ENCODE measurements at regions not wholly inside any gene's neighbourhood (a gene's known extent, or its start where the extent isn't known, plus 50 kb on each side); places are given as distances from the start of the nearest gene placed in this dataset.

GRCh38 chr22:27204817-27205216 is 547.4 kb downstream of the MIAT start:
- Mint-ChIP-seq H3K4me3 (ENCODE audit: unreplicated experiment) (no peak overlapping the region), H3K27me3 (ENCODE audit: insufficient read depth, unreplicated experiment) (no peaks in the 10 kb centered on the region), H3K4me1 (ENCODE audit: insufficient read depth, unreplicated experiment) (peaks cover 47% of the 10 kb centered on the region), H3K36me3 (ENCODE audit: insufficient read depth, unreplicated experiment) (no peaks in the 10 kb centered on the region), H3K27ac (ENCODE audit: low read depth, unreplicated experiment) (peak overlapping the region; percentile 12), H3K9me3 (ENCODE audit: unreplicated experiment) (no peaks in the 10 kb centered on the region)
- no peak for DNase-seq (ENCODE audit: unreplicated experiment)
- POLR2A ChIA-PET: no interaction called here
- intact Hi-C loops (cut with micrococcal nuclease): no loop called here
- TF ChIP-seq, protein P1, sequence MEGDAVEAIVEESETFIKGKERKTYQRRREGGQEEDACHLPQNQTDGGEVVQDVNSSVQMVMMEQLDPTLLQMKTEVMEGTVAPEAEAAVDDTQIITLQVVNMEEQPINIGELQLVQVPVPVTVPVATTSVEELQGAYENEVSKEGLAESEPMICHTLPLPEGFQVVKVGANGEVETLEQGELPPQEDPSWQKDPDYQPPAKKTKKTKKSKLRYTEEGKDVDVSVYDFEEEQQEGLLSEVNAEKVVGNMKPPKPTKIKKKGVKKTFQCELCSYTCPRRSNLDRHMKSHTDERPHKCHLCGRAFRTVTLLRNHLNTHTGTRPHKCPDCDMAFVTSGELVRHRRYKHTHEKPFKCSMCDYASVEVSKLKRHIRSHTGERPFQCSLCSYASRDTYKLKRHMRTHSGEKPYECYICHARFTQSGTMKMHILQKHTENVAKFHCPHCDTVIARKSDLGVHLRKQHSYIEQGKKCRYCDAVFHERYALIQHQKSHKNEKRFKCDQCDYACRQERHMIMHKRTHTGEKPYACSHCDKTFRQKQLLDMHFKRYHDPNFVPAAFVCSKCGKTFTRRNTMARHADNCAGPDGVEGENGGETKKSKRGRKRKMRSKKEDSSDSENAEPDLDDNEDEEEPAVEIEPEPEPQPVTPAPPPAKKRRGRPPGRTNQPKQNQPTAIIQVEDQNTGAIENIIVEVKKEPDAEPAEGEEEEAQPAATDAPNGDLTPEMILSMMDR (IDR thresholded peaks at IDR 0.05; ENCODE audit: unreplicated experiment): no peak
- BruUV-seq (replicated peaks): no TSS peak
- CTCF ChIA-PET: no interaction called here

GRCh38 chr22:27205492-27206373 is 548.3 kb downstream of the MIAT start:
- intact Hi-C loops (cut with micrococcal nuclease): no loop called here
- Mint-ChIP-seq H3K9me3 (ENCODE audit: unreplicated experiment) (no peaks in the 10 kb centered on the region), H3K4me1 (ENCODE audit: insufficient read depth, unreplicated experiment) (peaks cover 52% of the 10 kb centered on the region), H3K4me3 (ENCODE audit: unreplicated experiment) (no peak overlapping the region), H3K27me3 (ENCODE audit: insufficient read depth, unreplicated experiment) (no peaks in the 10 kb centered on the region), H3K27ac (ENCODE audit: low read depth, unreplicated experiment) (no peak overlapping the region), H3K36me3 (ENCODE audit: insufficient read depth, unreplicated experiment) (no peaks in the 10 kb centered on the region)
- no TSS peak for BruUV-seq (replicated peaks)
- TF ChIP-seq, protein P1 (IDR thresholded peaks at IDR 0.05; ENCODE audit: unreplicated experiment): no peak
- ChIA-PET POLR2A (no interaction called here), CTCF (no interaction called here)
- DNase-seq (ENCODE audit: unreplicated experiment): no peak

DNA sequence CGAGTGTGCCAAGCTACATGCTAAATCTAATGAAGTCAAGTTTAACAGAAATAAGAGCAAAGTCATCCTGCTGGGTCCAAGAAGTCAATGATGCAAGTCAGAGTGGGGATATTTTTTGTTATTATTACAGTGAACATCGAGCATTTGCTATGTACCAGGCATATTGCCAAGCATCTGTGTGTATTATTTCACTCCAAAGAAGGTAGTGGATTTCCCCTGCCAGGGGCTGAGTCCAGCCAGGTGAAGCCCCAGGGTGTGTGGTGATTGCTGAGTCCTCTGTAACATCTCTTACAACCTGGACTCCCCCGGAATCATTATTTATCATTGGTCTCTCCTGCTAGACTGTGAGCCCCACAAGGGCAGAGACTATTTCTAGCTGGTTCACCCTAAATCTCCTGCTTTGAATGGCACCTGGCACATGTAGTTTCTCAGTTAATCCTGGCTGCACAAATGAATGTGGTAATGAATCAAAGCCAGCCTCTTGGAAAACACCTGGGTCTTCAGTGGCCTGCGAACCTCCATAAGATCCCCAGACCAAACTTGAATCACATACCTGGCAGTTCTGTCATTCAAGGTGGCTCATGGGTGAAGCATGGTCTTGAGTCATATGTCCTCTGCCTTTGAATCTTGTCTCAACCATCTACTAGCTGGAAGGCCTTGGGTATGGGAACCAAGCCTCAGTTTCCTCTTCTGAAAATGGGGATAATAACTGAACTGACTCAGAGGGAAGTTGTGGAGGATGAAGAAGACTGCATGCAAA is 549.2 kb downstream of the MIAT start:
- H3K4me3 Mint-ChIP-seq (ENCODE audit: unreplicated experiment): no peak overlapping the region
- H3K36me3 Mint-ChIP-seq (ENCODE audit: insufficient read depth, unreplicated experiment): no peaks in the 10 kb centered on the region
- BruUV-seq (replicated peaks): no TSS peak
- H3K4me1 Mint-ChIP-seq (ENCODE audit: insufficient read depth, unreplicated experiment): peaks cover 52% of the 10 kb centered on the region
- CTCF ChIA-PET: interaction anchor here (0.6 kb wide), 1 partner anchor 79 kb away, joined by 3 read pairs; no protein-coding TSS in a partner anchor
- no peaks in the 10 kb centered on the region for H3K27me3 Mint-ChIP-seq (ENCODE audit: insufficient read depth, unreplicated experiment)
- no peaks in the 10 kb centered on the region for H3K9me3 Mint-ChIP-seq (ENCODE audit: unreplicated experiment)
- TF ChIP-seq, protein P1 (IDR thresholded peaks at IDR 0.05; ENCODE audit: unreplicated experiment): no peak
- intact Hi-C loops (cut with micrococcal nuclease): no loop called here
- POLR2A ChIA-PET: interaction anchor here (1.1 to 1.3 kb wide), 2 partner anchors 210 to 267 kb away, joined by 3 read pairs; no protein-coding TSS in a partner anchor
- no peak overlapping the region for H3K27ac Mint-ChIP-seq (ENCODE audit: low read depth, unreplicated experiment)
- peak; percentile 32 for DNase-seq (ENCODE audit: unreplicated experiment)

DNA sequence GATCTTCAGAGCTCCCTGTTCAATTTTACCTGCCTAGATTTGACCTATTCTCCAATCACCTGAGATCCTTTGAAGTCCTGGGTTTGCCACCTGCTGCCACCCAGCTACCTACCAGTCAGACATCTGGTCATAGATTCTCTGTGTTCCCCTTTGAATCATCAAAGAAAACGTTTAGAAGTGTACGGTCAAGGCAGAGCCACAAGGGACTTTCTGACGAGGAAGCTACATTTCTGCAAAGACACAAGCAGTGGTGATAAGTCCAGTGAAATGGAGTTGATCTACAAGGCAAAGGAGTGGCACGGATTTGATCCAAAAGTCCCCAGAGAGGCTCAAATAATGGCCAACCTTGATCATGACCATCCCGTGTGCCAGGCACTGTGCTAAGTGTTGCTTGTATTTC is 549.9 kb downstream of the MIAT start:
- intact Hi-C loops (cut with micrococcal nuclease): no loop called here
- BruUV-seq (replicated peaks): no TSS peak
- Mint-ChIP-seq H3K27me3 (ENCODE audit: insufficient read depth, unreplicated experiment) (no peaks in the 10 kb centered on the region), H3K27ac (ENCODE audit: low read depth, unreplicated experiment) (peak overlapping the region; percentile 80), H3K4me3 (ENCODE audit: unreplicated experiment) (no peak overlapping the region), H3K36me3 (ENCODE audit: insufficient read depth, unreplicated experiment) (no peaks in the 10 kb centered on the region), H3K4me1 (ENCODE audit: insufficient read depth, unreplicated experiment) (peaks cover 57% of the 10 kb centered on the region), H3K9me3 (ENCODE audit: unreplicated experiment) (no peaks in the 10 kb centered on the region)
- POLR2A ChIA-PET: interaction anchor here (1.1 to 1.3 kb wide), 2 partner anchors 210 to 267 kb away, joined by 3 read pairs; no protein-coding TSS in a partner anchor
- no peak for DNase-seq (ENCODE audit: unreplicated experiment)
- CTCF ChIA-PET: interaction anchor here (0.6 kb wide), 1 partner anchor 80 kb away, joined by 3 read pairs; no protein-coding TSS in a partner anchor
- TF ChIP-seq, protein P1 (IDR thresholded peaks at IDR 0.05; ENCODE audit: unreplicated experiment): no peak
